ENCODE measurements at regions not wholly inside any gene's neighbourhood (a gene's known extent, or its start where the extent isn't known, plus 50 kb on each side); places are given as distances from the start of the nearest gene placed in this dataset.
"Not testable (repeated sequence)": the region's sequence is repeated elsewhere in the genome, so short reads cannot be mapped to it uniquely, and the experiment has no call there.

DNA sequence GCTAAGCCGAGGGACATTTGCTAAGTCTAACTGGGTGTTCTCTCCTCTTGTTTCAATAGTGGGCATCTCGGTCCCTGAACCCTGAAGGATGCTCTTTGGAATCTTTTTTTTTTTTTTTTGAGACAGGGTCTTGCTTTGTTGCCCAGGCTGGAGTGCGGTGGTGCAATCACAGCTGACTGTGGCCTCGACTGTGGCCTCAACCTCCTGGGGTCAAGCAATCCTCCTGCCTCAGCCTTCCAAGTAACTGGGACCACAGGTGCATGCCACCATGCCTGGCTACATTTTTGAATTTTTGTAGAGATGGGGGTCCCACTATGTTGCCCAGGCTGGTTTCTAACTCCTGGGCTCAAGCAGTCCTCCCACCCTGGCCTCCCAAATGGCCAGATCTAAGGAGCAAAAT lies 119.0 kb upstream of the SDK1 start:
- TF ChIP-seq, protein P1, sequence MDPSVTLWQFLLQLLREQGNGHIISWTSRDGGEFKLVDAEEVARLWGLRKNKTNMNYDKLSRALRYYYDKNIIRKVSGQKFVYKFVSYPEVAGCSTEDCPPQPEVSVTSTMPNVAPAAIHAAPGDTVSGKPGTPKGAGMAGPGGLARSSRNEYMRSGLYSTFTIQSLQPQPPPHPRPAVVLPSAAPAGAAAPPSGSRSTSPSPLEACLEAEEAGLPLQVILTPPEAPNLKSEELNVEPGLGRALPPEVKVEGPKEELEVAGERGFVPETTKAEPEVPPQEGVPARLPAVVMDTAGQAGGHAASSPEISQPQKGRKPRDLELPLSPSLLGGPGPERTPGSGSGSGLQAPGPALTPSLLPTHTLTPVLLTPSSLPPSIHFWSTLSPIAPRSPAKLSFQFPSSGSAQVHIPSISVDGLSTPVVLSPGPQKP (IDR thresholded peaks at IDR 0.05; ENCODE audit: low read depth, low read length): not testable (repeated sequence)
- TF ChIP-seq, protein P2, sequence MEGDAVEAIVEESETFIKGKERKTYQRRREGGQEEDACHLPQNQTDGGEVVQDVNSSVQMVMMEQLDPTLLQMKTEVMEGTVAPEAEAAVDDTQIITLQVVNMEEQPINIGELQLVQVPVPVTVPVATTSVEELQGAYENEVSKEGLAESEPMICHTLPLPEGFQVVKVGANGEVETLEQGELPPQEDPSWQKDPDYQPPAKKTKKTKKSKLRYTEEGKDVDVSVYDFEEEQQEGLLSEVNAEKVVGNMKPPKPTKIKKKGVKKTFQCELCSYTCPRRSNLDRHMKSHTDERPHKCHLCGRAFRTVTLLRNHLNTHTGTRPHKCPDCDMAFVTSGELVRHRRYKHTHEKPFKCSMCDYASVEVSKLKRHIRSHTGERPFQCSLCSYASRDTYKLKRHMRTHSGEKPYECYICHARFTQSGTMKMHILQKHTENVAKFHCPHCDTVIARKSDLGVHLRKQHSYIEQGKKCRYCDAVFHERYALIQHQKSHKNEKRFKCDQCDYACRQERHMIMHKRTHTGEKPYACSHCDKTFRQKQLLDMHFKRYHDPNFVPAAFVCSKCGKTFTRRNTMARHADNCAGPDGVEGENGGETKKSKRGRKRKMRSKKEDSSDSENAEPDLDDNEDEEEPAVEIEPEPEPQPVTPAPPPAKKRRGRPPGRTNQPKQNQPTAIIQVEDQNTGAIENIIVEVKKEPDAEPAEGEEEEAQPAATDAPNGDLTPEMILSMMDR (IDR thresholded peaks at IDR 0.05): not testable (repeated sequence)
- TF ChIP-seq POLR2A (IDR thresholded peaks at IDR 0.05; ENCODE audit: low read length); ZSCAN20 (CRISPR knock-in tag; IDR thresholded peaks at IDR 0.05): not testable (repeated sequence)
- TF ChIP-seq, protein P3, sequence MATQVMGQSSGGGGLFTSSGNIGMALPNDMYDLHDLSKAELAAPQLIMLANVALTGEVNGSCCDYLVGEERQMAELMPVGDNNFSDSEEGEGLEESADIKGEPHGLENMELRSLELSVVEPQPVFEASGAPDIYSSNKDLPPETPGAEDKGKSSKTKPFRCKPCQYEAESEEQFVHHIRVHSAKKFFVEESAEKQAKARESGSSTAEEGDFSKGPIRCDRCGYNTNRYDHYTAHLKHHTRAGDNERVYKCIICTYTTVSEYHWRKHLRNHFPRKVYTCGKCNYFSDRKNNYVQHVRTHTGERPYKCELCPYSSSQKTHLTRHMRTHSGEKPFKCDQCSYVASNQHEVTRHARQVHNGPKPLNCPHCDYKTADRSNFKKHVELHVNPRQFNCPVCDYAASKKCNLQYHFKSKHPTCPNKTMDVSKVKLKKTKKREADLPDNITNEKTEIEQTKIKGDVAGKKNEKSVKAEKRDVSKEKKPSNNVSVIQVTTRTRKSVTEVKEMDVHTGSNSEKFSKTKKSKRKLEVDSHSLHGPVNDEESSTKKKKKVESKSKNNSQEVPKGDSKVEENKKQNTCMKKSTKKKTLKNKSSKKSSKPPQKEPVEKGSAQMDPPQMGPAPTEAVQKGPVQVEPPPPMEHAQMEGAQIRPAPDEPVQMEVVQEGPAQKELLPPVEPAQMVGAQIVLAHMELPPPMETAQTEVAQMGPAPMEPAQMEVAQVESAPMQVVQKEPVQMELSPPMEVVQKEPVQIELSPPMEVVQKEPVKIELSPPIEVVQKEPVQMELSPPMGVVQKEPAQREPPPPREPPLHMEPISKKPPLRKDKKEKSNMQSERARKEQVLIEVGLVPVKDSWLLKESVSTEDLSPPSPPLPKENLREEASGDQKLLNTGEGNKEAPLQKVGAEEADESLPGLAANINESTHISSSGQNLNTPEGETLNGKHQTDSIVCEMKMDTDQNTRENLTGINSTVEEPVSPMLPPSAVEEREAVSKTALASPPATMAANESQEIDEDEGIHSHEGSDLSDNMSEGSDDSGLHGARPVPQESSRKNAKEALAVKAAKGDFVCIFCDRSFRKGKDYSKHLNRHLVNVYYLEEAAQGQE (IDR thresholded peaks at IDR 0.05): not testable (repeated sequence)

Data from A549 (cell line).